ENCODE measurements at regions not wholly inside any gene's neighbourhood (a gene's known extent, or its start where the extent isn't known, plus 50 kb on each side); places are given as distances from the start of the nearest gene placed in this dataset.

- TF ChIP-seq CTCF (IDR thresholded peaks at IDR 0.05) = no peak
- intact Hi-C loops (cut with DNase I; ENCODE audit: low total_unique reads) = no loop called here
- H3K27me3 ChIP-seq = no peaks in the 10 kb centered on the region
- H3K4me1 ChIP-seq = no peaks in the 10 kb centered on the region
- no peak overlapping the region for H3K4me3 ChIP-seq
- H3K27ac ChIP-seq = no peak overlapping the region
- H3K36me3 ChIP-seq = no peaks in the 10 kb centered on the region
- peaks cover 0 to 2% (median 0%) of the 10 kb centered on the region in 3 donors for H3K9me3 ChIP-seq
- DNase-seq = no peak
Observed at GRCh38 chr2:183269956-183270355, 145.7 kb downstream of the NUP35 start.

GRCh38 chr2:183283209-183283608, 159.0 kb downstream of the NUP35 start:
- intact Hi-C loops (cut with DNase I; ENCODE audit: low total_unique reads) = no loop called here
- DNase-seq = no peak
- Histone ChIP-seq H3K9me3 (no peaks in the 10 kb centered on the region), H3K27me3 (no peaks in the 10 kb centered on the region), H3K27ac (no peak overlapping the region), H3K36me3 (no peaks in the 10 kb centered on the region), H3K4me1 (no peaks in the 10 kb centered on the region), H3K4me3 (no peak overlapping the region)
- no peak for TF ChIP-seq CTCF (IDR thresholded peaks at IDR 0.05)

- no peaks in the 10 kb centered on the region for H3K9me3 ChIP-seq
- no peak for DNase-seq
- intact Hi-C loops (cut with DNase I; ENCODE audit: low total_unique reads) = no loop called here
- H3K36me3 ChIP-seq = no peaks in the 10 kb centered on the region
- no peak overlapping the region for H3K4me3 ChIP-seq
- H3K27ac ChIP-seq = no peak overlapping the region
- no peak for TF ChIP-seq CTCF (IDR thresholded peaks at IDR 0.05)
- no peaks in the 10 kb centered on the region for H3K27me3 ChIP-seq
- H3K4me1 ChIP-seq = no peaks in the 10 kb centered on the region
Observed at GRCh38 chr2:183284606-183285005, 160.4 kb downstream of the NUP35 start.

- no peaks in the 10 kb centered on the region for H3K9me3 ChIP-seq
- intact Hi-C loops (cut with DNase I; ENCODE audit: low total_unique reads) = no loop called here
- H3K4me3 ChIP-seq = no peak overlapping the region
- no peaks in the 10 kb centered on the region for H3K36me3 ChIP-seq
- TF ChIP-seq CTCF (IDR thresholded peaks at IDR 0.05) = no peak
- H3K27me3 ChIP-seq = no peaks in the 10 kb centered on the region
- H3K4me1 ChIP-seq = no peaks in the 10 kb centered on the region
- H3K27ac ChIP-seq = no peak overlapping the region
- no peak for DNase-seq
Observed at GRCh38 chr2:183291436-183291835, 167.2 kb downstream of the NUP35 start.

GRCh38 chr2:183292028-183292427, 167.8 kb downstream of the NUP35 start:
- intact Hi-C loops (cut with DNase I; ENCODE audit: low total_unique reads) = no loop called here
- Histone ChIP-seq H3K27me3 (no peaks in the 10 kb centered on the region), H3K9me3 (no peaks in the 10 kb centered on the region), H3K4me1 (no peaks in the 10 kb centered on the region), H3K27ac (no peak overlapping the region), H3K36me3 (no peaks in the 10 kb centered on the region), H3K4me3 (no peak overlapping the region)
- no peak for TF ChIP-seq CTCF (IDR thresholded peaks at IDR 0.05)
- DNase-seq = no peak

GRCh38 chr2:183339311-183339710, 215.1 kb downstream of the NUP35 start:
- Histone ChIP-seq H3K36me3 (no peaks in the 10 kb centered on the region), H3K27ac (no peak overlapping the region), H3K4me1 (no peaks in the 10 kb centered on the region), H3K4me3 (no peak overlapping the region), H3K9me3 (peaks cover 0 to 6% (median 0%) of the 10 kb centered on the region in 3 donors), H3K27me3 (no peaks in the 10 kb centered on the region)
- intact Hi-C loops (cut with DNase I; ENCODE audit: low total_unique reads) = no loop called here
- TF ChIP-seq CTCF (IDR thresholded peaks at IDR 0.05) = no peak
- DNase-seq = no peak

Data from tibial artery (tissue), 4 donors.